Stomach (tissue), 4 donors: ENCODE measurements at regions not wholly inside any gene's neighbourhood (a gene's known extent, or its start where the extent isn't known, plus 50 kb on each side); places are given as distances from the start of the nearest gene placed in this dataset.

Experiments
- EP300 ChIP-seq: sonication (generic); formaldehyde crosslinking; IDR thresholded peaks from one replicate; pipeline ENCODE4 v1.6.1; 2017; ENCODE audit warnings: antibody characterized with exemption
- POLR2A ChIP-seq, 4 donors: fragments of 450-650 bp; IDR thresholded peaks; one replicate each; pipeline ENCODE4 v1.6.1; 2016; ENCODE audit warnings: antibody characterized with exemption in 4 of 4, control low read depth in 2 of 4, mild to moderate bottlenecking in 1 of 4, moderate library complexity in 1 of 4
- TF ChIP-seq, protein P1 (sequence below), 7 experiments: fragments of 450-650 bp in 4 of 7; fragments of 200-600 bp in 3 of 7; sonication (generic) in 3 of 7; IDR thresholded peaks; one replicate each; pipeline ENCODE4 v1.5.1; 2016 to 2019; ENCODE audit warnings: antibody characterized with exemption in 7 of 7, control low read depth in 2 of 7, mild to moderate bottlenecking in 1 of 7

DNA sequence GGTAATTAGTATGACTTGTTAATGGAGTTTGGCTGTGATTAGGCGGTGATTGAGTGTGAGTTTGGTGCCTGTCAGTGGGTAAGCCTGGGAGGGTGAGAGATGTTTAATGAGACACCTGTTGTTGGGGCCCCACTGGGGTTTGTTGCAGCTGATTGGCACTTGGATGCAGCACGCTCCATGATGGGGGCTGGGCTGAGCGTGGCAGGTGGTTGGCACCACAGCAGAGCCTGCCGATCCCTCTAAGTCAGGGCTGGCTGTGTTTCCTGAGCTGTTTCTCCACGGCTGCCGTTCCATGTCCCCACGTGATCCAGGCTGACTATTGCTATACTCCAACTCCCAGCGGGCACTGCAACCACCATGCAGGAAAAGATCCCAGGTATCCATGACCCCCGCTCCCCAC lies 93.5 kb upstream of the ARRDC4 start:
- TF ChIP-seq, protein P1, sequence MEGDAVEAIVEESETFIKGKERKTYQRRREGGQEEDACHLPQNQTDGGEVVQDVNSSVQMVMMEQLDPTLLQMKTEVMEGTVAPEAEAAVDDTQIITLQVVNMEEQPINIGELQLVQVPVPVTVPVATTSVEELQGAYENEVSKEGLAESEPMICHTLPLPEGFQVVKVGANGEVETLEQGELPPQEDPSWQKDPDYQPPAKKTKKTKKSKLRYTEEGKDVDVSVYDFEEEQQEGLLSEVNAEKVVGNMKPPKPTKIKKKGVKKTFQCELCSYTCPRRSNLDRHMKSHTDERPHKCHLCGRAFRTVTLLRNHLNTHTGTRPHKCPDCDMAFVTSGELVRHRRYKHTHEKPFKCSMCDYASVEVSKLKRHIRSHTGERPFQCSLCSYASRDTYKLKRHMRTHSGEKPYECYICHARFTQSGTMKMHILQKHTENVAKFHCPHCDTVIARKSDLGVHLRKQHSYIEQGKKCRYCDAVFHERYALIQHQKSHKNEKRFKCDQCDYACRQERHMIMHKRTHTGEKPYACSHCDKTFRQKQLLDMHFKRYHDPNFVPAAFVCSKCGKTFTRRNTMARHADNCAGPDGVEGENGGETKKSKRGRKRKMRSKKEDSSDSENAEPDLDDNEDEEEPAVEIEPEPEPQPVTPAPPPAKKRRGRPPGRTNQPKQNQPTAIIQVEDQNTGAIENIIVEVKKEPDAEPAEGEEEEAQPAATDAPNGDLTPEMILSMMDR (IDR thresholded peaks at IDR 0.05): no peak
- no peak for TF ChIP-seq POLR2A (IDR thresholded peaks at IDR 0.05)
- no peak for TF ChIP-seq EP300
